Middle frontal gyrus (tissue), 1 donor: ENCODE measurements at regions not wholly inside any gene's neighbourhood (a gene's known extent, or its start where the extent isn't known, plus 50 kb on each side); places are given as distances from the start of the nearest gene placed in this dataset.
"Not testable (repeated sequence)": the region's sequence is repeated elsewhere in the genome, so short reads cannot be mapped to it uniquely, and the experiment has no call there.

Experiments used
- DNase-seq: peaks from one replicate; pipeline ENCODE4 v3.0.0-alpha.2; 2015; ENCODE audit warnings: low spot score; ENCODE audit errors: extremely low spot score

DNA sequence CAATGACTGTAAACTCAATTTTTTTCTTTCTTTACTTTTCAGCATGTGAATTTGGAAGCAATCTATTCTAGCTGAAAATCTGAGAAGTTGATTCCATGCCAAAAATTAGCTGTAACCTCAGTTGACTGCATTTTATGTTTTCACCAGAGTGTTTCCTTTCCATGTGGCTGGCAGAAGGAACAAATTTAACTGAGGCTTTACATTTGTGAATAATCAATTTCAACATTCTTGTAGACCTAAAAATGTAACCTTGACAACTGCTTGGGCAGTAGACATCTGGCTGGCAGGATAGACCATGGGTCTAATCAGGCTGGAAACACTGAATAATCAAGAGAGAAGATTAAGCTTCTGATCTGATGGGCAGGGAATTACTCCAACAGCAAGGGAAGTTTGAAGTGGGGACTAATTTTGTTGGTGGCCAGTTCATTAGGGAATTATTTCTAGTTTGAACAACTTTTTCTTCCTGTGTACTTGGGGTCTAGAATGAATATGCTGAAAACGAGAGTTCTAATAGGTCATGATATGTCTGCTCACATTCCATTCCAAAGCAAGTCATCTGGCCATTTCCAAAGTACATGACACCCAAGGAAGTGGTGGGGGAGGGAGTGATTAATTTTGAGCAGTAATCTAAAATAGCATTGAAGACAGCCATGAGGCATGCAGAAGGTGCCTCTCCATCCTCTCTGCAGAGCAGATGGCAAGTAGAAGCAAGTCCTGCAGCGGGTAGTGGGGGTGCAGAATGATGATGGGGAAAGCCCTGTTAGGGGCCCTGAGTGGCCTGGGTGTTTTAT, 68.2 kb downstream of the ATP23 start:
- no peak for DNase-seq

DNA sequence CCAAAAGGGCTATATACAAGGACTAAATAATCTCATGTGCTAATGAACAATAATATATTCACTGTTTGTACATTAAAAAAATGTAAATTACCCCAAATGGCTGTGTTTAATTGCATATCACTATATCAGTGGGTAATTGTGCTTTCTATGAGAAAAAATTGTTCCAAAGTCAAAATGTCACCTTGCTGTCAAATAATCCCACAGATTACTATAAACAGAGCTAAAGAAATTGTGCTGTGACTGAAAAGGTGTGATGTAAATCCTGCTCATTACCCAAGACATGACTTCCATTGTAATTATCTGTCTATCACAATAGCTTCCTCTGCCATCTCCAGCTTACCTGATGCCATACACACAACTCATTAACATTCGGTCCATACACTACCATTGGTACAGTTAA, 70.3 kb downstream of the ATP23 start:
- no peak for DNase-seq

DNA sequence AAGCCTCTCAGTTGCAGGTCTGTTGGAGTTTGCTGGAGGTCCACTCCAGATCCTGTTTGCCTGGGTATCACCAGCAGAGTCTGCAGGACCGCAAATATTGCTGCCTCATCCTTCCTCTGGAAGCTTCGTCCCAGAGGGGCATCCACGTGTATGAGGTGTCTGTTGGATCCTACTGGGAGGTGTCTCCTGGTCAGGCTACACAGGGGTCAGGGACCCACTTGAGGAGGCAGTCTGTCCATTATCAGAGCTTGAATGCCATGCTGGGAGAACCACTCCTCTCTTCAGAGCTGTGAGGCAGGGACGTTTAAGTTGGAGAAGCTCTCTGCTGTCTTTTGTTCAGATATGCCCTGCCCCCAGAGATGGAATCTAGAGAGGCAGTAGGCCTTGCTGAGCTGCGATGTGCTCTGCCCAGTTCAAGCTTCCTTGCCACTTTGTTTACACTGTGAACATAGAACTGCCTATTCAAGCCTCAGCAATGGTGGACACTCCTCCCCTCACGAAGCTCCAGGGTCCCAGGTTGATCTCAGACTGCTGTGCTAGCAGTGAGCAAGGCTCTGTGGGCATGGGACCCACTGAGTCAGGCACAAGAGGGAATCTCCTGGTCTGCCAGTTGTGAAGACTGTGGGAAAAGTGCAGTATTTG, 81.1 kb downstream of the ATP23 start:
- not testable (repeated sequence) for DNase-seq

DNA sequence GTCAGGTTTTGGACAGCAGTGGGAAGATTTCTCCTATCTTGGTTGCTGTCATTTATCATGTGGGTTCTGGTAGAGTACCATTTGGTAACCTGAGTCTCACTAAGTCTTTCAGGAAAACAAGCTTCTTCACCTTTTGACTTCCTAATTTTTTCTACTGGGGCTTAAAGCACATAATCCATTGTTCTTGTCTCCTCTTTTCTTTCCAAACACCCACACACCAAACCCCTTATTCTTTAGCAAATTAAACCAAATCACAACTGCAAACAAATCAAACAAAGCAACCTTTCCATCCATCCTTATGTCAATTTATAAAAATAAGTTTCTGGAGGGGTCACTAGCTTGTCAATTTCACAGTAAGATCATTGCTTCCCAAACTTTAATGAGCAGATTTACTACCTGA, 84.1 kb downstream of the ATP23 start:
- DNase-seq = no peak

DNA sequence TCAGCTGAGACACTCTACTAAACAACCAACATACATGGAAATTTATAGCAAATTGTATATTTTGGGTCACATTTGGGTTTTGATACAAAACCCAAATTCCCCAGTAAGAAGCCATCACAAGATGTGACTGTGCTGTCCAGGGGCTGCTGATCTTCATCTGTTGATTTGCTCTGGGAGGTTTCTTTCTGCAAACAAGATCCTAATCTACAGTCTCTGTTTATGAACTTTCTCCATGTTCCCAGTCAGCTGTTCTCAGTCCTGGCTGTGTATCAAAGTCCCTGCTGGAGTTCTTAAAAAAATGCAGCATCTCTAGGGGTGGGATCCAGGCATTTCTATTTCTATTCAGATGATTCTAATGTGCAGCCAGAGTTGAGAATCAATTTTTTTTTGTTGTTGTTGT, 85.1 kb downstream of the ATP23 start:
- no peak for DNase-seq

DNA sequence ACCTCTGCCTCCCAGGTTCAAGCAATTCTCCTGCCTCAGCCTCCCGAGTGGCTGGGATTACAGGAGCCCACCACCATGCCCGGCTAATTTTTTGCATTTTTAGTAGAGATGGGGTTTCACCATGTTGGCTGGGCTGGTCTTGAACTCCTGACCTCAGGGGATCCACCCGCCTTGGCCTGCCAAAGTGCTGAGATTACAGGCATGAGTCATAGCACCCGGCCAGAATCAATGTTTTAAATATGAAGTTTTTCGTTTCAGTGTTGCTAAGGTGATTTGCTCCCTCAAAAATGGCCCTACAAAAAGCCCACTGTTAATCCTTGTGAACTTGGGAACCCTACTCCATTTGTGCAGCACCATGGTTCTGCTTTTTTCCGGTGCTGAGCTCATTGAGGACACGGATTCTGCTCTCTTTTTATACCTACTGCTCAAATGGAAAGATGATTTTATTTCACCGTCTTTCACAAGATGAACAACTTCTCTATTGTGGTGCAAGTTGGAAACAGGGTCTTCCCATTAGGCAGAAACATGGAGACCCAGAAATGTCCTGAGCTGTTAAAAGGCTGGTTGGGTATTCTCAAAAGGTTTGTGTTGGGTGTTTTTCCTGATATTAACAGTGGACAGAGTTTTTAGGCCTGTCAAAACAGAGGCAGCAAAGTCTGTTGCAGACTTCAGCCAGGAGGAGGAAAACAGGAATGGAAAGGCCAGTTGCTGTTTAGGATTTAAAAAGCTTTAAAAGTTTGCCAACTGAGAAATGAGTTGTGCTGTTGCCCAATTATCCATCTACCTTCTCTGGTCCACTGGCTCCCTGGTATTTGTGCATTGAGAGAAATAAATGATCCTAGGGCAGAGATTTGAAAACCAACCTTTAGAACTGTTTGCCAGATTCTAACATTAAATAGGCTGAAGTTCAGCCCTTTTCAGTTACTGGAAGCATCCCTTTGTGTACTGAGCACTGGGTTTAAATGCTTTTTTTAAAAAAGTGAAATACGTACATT, 85.8 kb downstream of the ATP23 start:
- DNase-seq = no peak

DNA sequence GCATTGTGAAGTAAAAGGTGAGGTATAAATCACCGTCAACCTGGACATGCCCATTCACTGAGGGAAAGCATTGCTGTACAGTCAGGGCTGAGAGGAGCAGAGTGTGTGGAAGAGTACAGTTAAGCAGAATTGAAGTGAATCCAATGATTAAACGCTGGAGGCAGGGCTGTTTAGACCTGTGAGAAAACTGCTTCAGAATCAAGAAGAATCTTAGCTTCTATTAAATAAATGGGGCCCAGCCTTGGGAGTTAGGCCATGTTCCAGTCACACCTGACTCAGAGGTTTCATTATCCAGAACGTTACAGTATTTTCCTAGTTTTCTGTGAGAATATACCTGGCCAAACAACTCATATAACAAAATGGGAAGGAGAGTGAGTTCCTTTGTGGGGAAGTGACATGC, 86.9 kb downstream of the ATP23 start:
- DNase-seq = no peak

DNA sequence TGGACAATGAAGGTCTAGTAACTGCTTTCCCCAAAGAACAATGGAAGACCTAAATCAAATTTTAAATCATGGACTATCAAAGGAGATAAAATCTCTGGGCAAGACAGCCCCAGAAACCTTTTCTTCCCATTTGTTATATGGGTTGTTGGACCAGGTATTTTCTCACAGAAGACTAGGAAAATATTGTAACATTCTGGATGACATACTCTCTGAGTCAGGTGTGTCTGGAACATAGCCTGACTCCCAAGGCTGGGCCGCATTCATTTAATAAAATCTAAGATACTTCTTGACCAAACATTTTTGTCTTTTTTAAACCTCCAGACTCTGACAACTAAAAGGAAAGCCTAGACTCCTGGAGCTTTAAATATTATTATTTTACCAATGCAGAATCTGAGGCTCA, 87.9 kb downstream of the ATP23 start:
- no peak for DNase-seq

DNA sequence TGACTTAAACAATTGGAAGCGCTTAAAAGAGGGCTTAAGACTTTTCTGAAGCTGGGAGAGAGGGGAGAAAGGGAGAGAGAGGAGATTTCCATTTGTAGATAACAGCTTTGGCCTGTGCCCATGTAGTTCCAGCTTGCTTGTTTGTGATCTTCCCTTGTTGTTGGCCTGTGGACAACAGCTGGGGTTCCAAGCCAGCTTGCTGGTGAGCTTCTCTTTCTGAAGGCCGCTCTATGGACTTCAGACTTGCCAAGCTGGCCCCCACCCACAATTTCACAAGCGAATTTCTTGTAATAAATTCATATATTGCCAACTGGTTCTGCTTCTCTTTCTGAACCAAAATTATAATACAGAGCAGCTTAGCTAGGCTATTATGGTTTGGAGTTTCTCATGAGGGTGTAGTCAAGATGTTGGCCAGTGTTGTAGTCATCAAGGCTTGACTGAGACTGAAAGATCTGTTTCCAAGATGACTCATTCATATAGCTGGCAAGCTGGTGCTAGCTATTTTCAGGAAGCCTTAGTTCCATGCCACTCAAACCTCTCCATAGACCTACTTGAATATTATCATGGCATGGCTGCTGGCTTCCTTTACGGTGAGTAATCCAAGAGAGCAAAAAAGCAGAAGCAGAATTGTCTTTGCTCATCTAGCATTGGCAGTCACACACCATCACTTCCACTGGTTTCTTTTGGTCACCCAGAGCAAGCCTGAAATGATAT, 89.4 kb downstream of the ATP23 start:
- no peak for DNase-seq

DNA sequence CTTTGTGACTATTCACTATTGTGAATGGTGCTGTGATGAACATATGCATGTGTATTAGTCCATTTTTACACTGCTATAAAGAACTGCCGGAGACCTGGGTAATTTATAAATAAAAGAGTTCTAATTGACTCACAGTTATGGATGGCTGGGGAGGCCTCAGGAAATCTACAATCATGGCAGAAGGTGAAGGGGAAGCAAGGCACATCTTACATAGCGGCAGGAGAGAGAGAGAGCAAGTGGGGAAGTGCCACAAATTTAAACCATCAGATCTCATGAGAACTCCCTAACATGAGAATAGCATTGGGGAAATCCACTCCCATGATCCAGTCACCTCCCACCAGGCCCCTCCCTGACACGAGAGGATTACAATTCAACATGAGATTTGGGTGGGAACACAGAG, 90.8 kb downstream of the ATP23 start:
- DNase-seq = no peak

DNA sequence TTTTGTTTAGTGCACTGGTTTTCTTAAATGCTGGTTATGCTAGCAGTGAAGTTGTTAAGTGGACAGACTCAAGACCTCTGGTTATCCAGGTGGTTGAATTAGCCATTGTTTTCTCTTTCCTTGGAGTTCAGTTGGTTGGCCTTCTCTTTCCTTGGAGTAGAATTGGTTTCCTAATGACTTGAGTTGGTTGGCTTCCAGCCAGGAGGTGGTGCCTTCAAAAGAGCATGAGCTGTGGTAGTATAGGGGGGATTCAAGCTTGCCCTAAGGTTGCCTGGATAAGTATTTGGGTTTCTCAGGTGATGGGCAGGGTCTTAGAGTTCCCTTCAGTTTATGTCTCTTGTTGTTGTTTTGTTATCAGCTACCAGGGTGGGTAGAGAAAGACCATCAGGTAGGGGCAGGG, 92.5 kb downstream of the ATP23 start:
- DNase-seq = no peak

DNA sequence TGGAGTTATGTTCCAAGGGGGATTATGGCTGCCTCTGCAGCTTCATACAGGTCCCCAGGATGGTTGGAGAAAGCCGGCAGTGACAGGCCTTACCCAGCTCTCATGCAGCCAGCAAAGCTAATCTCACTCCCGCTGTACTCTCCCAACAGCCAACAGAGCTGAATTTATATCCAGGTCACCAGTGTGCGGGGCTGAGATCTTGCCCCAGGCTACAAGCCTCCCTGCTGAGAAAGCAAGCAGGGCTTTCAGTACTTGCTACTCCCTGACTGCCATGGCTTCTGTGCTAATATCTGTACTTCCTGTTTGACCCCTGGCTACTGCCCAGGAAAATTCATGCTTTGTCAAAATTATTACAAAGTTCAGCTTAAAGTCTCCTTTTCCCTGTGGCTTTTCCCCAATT, 92.9 kb downstream of the ATP23 start:
- no peak for DNase-seq

DNA sequence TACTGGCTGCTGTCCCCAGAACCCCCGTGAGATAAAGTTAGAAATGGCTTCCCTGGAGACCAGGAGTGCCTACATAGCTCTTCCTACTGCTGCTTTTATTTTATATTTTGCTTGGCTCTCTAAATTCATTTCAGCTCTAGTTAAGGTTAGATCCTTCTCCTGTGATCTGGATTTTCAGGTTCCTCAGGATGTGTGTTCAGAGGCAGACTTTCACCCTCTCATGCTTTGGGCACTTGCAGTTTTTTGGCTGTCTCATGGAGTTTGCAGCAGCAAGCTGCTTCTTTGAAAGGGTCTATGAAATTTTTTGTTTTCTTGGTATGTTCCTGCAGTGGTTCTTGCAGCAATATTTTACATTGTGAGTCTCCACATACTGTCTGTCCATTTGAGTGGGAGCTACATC, 93.3 kb downstream of the ATP23 start:
- DNase-seq = no peak

DNA sequence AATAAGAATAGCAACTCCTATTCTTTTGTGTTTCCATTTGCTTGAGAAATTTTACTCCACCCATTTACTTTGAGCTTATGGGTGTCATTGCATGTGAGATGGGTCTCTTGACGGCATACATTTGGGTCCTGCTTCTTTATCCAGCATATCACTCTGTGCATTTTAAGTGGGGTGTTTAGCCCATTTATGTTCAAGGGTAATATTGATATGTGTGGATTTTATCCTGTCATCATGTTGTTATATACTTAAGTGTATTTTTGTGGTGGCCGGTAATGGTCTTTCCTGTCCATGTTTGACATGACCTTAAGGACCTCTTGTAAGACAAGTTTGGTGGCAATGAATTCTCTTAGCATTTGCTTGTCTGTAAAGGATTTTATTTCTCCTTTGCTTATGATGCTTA, 100.1 kb downstream of the ATP23 start:
- no peak for DNase-seq

DNA sequence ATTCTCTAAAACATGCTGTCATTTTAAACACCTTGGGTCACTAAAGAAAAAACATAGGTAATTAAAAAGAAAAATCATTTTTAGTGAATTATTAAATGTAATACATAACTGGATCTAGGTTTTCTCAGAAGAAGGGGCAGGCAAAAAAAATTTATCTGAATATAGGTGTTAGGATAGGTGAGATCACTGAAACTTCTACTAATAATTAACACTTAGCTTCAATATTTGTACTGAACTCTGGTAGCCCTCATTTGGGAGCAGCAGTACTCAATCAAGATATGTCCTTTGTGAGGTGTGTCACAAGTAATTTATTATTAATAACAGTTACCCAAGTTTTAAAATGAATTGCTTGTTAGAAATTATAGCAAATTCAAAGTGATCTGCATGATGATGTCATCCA, 103.6 kb downstream of the ATP23 start:
- no peak for DNase-seq

DNA sequence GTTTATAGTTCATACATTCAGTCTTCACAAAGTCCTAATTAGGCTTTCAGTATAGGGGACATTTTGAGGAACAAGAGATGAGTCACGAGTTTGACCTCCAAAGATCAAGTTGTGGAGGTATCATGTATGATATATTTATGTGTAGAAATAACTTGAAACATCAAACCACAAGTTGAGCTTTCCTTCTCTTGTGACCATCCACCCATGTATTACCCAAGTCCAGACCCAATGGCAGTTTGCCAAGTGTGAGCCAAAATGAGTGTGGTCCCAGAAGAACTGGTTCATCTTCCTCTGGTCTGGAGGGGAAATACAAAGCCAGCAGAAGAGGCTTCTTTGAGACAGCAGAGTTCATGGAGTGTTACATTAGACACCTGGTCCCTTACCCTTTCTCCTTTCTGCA, 104.9 kb downstream of the ATP23 start:
- no peak for DNase-seq

DNA sequence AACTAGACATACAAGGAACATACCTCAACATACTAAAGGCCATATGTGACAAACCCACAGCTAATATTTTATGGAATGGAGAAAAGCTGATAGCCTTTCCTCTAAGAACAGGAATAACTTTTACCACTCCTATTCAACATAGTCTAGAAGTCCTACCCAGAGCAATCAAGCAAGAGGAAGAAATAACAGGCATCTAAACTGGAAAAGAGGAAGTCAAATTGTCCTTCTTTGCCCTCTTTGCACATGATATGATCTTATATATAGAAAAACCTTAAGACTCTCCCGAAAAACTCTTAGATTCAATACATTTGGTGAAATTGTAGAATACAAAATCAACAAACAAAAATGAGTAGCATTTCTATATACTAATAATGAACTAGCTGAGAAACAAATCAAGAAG, 110.0 kb downstream of the ATP23 start:
- DNase-seq = no peak

DNA sequence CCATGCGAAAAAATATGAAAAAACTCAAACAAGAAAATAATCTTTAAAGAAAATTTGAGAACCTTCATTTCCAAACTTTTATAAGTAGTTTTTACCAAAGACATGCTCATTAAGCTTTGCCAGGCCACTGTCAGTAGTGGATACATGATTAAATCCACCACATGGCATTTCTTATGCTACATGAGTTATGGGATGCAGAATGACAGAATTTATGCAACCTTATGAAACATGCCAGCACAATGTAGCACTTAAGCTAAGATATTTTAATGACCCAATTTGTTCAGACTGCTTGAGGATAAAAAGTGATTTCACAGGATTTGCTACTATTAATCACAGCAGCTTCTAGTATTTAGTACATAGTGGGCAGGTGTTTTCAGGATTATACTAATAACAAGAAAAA, 123.3 kb downstream of the ATP23 start:
- DNase-seq = no peak

DNA sequence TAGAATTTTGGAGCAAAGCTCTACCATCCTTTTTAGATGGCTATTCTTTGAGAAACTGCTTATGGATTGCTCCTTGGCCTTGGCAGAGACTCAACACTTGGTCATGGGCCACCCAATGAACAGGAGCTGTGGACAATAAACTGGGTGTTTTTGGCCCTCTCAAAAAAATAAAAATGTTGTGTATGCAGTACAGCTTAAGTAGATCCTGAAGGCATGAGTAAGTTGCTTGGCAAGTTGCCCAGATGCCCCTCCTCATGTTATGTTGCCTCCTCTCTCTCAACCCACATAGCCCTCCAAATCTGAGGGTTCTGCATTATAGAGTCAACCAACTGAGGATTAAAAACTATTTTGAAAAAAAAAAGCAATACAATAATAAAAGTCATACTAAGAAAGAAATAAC, 124.9 kb downstream of the ATP23 start:
- DNase-seq = no peak

DNA sequence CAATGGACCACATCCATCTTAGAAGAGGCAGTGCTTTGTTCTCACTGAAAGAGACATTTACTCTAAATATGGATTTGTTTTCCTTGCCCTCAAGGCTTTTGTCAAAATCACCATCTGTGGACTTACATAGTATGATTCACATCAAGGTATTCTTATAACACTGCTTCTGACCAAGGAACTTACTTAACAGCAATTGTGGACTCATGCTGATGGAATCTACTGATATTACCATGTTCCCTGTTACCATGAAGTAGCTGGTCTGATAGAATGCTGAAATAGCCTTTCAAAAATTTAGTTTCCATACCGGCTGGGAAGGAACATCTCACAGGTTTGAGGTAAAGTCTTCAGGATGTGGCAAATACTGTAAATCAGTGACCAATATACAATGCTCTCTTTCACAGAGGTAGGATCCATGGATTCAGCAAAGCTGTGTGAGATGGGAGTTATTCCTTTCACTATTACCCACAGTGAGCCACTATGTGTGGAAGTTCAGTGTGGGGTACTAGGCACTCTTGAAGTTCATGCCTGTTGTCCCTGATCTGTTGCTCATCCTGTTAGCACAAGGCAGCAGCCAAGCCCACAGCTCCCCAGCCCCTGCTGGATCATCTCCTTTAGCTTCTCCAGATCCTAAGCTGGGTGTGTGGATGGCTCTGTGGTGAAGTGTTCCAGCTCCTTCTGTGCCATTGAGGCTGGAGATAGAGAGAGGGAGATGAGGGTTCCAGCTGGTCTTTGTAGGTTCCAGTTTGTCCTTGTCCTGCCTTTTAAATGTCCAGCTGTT, 126.4 kb downstream of the ATP23 start:
- no peak for DNase-seq

DNA sequence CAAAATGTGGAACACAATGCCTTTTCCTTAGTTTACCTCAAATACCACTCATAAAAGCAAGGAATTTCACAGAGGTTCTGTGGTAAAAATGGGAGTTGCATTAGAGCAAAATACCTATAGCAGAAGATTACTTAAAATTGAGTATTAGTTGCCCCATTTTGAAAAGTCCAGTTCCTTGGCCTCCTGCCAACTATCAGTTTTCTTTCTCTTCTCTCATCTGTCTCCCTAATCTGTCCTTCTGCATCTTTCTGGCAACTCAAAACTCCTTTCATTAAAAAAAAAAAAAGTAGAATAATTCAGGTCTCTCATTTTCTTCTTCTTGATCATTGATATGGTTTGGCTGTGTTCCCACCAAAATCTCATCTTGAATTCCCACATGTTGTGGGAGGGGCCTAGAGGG, 127.3 kb downstream of the ATP23 start:
- no peak for DNase-seq
